GM13976 (cell line): ENCODE measurements at regions not wholly inside any gene's neighbourhood (a gene's known extent, or its start where the extent isn't known, plus 50 kb on each side); places are given as distances from the start of the nearest gene placed in this dataset.

Experiments
- DNase-seq: peaks from one replicate; pipeline ENCODE4 v3.0.0; 2012; ENCODE audit warnings: low spot score
- CTCF ChIP-seq: IDR thresholded peaks from 2 replicates; pipeline ENCODE4 v1.5.1; 2012; ENCODE audit warnings: borderline replicate concordance, mild to moderate bottlenecking; ENCODE audit not compliant: insufficient read depth; ENCODE audit errors: extremely low read depth, missing control alignments, control extremely low read depth
- in situ Hi-C: fragments of 300-500 bp; cut with MboI; formaldehyde crosslinking; loops from one replicate; pipeline ENCODE4 v1.12.0; 2022; ENCODE audit warnings: low sequenced_read_pairs, mixed read lengths, inconsistent platforms; ENCODE audit not compliant: unreplicated experiment

GRCh38 chr2:204170411-204170810 lies 233.8 kb downstream of the ICOS start:
- DNase-seq, result no peak
- no peak for TF ChIP-seq CTCF
- in situ Hi-C loops, result no loop called here

DNA sequence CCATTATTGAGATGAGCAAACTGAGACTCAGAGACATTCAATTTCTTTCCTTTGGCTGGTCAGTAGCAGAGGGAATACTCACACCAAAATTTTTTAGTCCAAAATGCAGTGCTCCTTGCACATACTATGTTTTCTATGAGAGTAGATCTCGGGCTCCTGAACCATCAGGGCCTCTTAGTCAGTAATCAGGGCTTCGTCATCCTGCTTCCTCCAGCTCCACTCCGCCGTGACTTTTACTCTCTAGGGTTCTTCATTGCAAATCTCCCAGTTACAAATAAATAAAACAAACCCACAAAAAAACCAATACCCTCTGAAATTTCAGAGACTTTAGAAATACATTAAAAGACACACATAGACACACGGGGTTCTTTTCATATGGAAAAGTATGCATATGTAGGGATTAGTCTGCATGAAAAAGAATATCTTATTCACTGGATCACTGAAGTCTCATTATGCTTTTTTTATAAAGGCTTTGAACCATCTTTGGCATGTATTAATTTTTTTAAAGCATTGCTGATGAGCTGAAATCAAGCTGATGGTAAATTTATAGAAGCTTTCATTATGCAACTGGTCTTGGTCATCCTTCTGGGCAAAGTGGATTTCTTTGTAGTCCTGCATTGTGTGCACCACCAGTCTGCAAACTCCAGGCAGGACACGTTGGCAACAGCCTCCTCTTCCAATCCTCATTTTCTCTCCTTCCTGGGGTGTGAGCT lies 235.0 kb downstream of the ICOS start:
- no peak for DNase-seq
- TF ChIP-seq CTCF, result no peak
- in situ Hi-C loops, result no loop called here

DNA sequence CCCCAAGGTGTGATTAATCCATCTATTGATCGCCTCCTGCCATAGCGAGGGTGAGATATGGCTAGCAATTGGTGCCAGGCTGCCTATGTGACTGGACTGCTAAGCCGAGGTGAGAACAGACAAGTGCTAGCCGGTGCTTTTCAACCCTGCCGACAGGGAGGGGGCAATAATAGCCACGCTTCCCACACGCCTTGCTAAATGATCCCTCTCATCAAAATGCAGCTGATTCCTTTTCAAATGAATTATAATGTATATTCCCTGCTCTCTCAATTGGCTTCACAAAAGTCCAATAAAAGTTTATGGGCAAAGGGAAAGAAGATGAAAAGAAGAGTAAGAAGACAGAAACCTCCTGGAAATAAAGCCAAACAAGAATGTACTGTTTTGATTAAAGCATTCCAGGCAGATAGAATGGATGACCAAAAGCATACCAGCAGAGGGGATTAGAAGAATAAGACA lies 235.6 kb downstream of the ICOS start:
- in situ Hi-C loops, result no loop called here
- DNase-seq, result no peak
- TF ChIP-seq CTCF, result no peak

GRCh38 chr2:204174034-204174433 lies 237.5 kb downstream of the ICOS start:
- DNase-seq, result no peak
- TF ChIP-seq CTCF, result no peak
- in situ Hi-C loops, result no loop called here

- DNase-seq, result no peak
- in situ Hi-C loops, result no loop called here
- no peak for TF ChIP-seq CTCF
These were observed 239.1 kb downstream of the ICOS start for GRCh38 chr2:204175552-204176271.

DNA sequence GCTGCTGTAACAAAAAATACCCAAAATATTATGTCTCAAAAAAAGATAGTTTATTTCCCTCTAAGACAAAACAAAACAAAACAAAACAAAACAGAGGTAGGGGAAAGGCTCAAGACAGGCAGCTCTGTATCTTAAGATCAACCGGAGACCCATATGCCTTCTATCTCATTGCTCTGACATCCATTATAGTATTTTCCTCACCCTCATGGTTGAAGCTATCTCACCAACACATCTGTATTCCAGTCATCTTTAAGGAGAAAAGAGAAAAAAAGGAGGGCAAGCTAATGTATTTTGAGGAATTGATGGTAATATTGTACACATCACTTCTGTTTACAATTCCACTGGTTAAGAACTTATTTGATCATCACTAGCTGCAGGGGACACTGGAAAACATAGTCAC lies 239.7 kb downstream of the ICOS start:
- no peak for TF ChIP-seq CTCF
- in situ Hi-C loops, result no loop called here
- DNase-seq, result no peak
